ENCODE measurements at regions not wholly inside any gene's neighbourhood (a gene's known extent, or its start where the extent isn't known, plus 50 kb on each side); places are given as distances from the start of the nearest gene placed in this dataset.

DNA sequence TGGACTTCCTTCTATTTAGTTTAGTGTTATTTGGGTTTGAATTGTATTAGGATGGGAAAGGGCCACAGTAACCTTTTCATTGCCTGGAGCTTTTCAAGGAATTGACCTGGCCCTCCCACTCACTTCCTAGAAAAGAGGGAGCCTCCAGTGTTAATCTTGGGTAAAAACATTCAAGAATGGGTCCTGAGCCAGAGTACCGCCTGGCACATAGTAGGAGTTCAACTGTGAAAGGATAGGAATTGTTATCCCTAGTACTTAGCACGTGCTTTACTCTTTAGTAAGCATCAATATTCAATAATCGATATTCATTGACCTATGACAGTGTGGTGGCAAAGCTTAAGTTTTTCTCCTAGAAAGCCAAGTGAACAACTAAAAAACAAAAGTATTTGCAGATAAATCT is 179.9 kb downstream of the IRS1 start:
- no peak for DNase-seq

DNA sequence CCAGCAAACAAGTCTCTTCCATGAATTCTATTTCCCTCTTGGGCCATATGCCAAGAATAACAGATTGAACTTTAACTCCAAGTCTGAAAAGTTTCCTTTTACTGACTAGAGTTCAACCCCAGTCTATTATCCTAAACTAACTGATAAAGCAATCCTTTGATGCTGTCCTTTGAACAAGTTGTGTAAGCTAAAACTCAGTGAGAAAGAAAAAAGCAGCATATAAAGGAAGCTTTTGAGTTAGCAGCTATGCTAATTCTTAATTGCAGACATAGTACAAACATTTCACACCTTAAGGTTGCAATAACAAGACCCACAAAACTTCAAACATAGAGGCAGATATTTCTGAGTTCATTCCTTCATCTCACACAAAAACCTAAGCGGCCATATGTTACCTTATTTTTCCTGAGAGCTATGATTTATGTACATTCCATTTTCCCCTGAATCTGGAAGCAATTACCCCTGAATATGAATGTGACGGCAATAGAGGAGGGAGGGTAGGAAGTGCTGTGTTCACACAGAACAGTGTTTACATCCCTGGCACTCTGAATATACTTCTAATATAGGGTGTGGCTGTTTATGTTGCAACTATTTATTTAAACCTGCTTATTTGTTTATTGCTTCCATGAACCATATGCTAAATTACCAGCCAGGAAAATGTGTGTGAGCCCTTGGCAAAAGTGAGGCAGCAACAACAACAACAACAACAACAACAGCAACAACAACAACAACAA is 180.6 kb downstream of the IRS1 start:
- DNase-seq, result no peak

DNA sequence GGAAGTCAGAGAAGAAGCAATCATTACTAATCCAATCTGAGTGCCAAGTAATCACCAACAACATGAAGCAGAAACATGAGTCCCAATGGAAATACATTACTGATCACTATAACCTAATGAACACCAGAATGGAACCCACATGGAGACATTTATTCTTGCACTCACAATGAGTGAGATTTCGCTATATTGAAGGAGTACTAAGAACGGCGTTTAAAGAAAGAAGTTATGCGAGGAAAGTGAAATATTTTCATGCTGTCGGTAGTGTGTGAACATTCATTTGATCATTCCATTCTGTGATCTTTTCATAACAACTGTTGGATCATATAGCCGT is 181.1 kb downstream of the IRS1 start:
- DNase-seq, result no peak

DNA sequence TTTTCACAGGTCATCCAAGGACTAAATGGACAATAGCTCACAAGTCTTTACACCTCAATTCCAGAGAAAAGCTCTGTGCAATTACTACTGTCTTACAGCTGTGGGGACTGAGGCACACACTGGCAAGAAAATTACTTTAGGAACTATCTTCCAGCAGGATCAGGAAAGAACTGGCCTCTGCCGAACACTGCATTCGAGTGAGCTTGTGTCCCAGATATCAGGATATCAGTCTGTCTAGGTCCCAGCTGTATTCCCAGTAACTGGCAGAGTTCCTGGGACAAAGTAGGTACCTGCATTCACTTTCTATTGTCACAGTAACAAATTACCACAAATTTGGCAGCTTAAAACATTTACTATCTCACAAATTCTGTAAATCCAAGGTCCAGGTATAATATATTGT is 183.7 kb downstream of the IRS1 start:
- DNase-seq, result no peak

DNA sequence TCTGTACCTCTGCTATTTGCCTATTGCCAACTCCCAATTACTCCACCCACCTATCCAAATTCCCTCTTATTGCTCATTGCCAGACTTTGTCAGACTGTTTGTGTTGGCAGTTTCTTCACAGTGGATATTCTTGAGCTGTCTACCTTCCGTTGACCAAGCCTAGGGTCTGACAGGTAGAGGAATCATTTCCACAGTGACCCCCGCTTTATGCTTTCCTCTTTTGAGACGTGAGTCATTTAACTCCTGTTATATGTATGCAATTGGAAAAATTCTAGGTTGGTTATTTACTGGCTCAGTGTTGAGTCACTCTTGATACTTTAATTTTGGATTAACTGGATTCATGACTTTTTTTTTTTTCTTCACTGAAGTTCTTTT is 187.7 kb downstream of the IRS1 start:
- DNase-seq, result no peak

DNA sequence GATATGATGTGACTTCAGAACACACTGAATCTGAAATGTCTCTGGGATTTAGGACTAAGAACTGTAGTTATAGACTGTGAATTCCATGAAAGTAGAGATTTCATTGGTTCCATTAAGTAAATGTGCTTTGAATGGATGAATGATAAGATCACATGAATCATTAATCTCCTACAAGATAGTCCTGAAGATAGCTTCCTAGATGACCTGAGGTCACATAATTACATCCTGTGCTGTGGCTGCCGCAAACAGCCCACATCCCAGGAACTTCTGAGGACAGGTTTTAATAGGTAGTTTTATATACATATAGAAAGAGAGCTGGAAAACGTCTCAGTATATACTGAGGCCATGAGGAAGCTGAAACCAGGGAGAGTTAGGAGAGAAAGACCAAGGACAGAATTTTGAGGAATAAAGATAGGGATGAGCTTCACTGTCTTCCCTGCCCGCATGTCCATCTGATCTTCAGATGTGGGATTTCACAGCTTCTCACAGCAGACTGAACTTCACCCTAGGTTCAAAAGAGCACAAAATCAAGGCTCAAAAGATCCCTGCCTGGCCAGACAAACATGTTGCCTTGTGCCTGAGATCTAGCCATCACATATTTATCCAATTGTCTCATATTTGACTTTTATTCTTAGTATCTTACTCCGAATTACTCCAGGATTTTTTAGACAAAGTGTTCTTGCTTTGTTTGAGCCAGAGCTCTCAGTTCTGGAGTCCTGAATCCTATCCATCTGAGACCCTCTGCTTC is 188.2 kb downstream of the IRS1 start:
- no peak for DNase-seq

DNA sequence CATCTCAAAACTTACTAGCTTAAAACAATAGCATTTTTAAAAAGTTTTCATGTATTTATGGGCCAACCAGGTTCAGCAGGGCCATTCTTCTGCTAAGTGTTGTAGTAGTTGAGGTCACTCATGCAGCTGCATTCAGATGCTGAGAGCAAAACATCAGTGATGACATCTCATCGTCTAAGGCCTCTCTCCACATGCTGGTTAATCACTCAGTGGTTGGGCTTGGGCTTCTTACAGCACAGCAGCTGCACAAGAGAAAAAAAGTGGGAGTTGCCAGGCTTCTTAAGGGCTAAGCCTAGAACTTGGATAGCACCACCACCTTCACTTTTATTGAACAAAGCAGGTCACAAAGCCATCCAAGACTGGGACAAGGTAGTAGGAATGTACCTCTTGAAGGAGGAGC is 190.3 kb downstream of the IRS1 start:
- DNase-seq, result no peak

DNA sequence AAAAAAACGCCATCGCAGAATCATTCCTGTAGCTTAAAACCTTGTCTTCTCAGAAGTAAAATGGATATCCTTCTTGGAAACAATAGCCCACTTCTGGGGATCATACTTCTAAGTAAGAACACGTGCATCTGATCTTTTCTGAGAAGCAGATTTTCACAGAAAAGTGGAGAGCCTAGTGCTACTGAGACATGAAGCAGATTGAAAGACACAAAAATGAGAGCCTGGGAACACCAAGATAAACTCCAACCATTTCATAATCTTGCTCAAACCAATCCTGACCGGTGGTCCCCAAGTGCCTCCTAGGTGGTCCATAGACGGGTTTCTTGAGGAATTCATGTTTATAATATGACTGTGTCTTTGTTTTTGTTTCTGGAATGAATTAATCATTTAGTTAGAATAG is 191.2 kb downstream of the IRS1 start:
- no peak for DNase-seq

DNA sequence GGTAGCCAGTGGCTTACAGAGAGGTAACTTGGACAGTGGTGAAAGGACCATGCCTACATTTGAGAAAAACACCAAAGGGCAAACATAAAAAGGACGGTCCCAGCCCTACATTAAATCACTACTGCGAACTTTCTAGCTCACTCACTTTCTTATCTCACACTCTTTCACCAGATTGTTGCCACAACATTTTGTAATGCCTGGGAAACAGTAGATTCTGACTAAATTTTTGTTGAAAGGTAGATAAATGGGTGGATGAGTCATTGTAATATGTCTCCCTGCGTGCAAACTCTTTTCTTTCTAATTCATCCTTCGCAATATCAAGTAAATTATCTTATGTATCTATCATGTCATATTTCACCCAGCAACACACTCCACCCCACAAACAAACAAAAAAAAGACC is 192.2 kb downstream of the IRS1 start:
- DNase-seq, result no peak

DNA sequence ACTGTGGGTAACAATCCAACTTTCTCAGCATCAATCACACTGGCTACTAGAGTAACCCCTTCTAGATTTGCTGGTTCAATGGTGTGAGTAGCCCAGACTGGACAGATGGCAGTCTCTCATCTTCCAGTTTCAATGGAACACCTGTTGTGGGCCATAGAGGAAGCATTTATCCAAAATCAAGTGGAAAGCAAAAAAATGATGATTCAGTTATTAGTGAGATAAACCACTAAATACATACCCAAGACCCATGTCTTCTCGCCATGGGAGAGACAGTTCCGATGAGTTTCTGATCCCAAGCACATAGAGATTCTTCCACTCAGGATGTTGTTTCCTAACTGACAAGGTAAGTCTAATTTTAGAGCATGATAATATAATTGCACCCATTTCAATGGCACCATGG is 194.0 kb downstream of the IRS1 start:
- no peak for DNase-seq

DNA sequence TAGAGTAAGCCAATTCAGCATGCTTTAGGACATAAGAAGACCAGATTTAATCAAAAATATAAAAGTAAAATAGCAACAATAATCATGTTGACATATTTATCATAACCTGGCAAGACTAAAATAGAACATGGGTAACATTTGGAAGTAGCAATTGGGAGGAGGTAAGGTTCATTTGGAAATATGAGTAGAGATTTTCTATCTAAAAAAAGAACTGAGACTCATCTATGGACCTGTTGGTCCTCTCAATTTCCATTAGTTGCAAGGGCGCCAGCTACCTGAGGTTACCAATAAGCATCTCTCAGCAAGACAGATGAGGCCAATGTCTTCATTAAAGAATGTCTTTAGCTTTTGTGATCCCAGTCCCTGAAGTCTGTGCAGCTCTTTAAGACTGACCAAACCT is 196.0 kb downstream of the IRS1 start:
- DNase-seq, result no peak

DNA sequence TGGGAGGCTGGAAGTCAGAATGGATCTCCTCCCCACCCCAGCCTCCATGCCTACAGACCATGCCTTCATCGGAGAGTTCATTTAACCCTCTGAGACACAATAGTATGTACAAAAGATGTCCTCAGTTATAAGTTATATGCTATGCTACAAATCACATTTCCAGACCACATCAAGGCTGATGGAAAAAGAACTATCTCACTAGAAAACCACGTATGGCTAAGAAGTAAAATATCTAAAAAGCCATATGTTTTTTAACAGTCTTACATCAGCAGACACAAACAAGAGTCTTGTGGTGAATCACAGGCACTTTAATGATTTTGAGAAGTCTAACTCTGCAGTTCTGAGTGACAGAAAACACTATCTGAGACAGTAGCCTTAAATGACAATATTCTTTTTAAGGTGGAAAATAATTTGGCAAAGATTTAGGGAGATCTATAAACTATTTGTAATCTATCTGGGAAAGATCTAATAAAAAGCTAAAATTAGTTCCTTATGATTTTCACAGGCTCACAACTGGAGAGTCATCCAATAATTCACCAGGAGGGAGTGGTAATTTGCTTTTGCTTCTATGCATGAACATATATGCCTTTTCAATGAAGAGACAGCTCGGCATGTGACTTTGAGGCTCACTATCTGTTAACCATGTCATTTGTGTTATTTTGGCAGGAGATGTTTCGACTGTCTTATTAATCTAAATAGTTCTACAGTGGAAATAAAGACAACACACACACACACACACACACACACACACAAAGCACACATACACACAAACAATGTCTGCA is 197.5 kb downstream of the IRS1 start:
- no peak for DNase-seq

DNA sequence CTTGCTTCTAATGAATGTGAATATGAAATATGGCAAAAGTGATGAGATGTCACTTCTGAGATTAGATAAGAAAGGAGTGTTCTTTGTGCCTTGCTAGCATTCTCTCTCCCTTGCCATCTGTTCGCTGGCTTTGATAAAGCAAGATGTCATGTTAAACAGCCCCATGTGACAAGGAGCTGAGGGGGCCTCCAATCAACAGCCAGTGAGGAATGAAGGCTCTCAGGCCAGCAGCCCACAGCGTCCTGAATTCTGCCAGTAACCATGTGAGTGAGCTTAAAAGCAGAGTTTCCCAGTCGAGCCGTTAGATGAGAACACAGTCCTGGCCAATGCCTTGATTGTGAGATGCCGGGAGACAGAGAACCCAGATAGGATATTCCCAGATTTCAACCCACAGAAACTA is 198.8 kb downstream of the IRS1 start:
- DNase-seq, result no peak

DNA sequence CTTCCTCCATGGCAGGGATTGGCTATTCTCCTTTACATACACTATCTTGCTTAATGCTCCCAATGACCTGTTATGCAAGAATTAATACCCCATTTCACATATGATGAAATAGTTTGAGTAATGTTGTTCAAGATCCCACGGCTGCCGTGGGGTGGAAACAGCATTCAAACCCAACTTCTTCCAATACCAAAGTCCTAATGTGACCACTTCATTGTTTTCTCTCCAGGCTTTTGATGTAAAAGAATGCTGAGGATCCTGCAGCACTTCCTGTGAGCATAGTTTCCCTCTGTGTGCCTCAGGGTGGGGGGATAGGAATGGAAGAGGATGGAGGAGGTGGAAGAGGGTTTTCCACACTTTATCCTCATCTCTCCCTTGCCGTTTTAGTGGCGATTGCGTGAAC is 199.4 kb downstream of the IRS1 start:
- DNase-seq, result no peak

DNA sequence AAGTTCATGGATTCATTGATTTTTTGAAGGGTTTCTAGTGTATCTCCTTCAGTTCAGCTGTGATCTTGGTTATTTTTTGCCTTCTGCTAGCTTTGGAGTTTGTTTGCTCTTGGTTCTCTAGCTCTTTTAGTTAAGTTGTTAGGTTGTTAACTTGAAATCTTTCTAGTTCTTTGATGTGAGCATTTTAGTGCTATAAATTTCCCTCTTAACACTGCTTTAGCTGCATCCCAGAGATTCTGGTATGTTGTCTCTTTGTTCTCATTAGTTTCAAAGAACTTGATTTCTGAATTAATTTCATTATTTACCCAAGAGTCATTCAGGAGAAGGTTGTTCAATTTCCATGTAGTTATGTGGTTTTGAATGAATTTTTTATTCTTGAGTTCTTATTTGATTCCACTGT is 210.6 kb downstream of the IRS1 start:
- DNase-seq, result no peak

DNA sequence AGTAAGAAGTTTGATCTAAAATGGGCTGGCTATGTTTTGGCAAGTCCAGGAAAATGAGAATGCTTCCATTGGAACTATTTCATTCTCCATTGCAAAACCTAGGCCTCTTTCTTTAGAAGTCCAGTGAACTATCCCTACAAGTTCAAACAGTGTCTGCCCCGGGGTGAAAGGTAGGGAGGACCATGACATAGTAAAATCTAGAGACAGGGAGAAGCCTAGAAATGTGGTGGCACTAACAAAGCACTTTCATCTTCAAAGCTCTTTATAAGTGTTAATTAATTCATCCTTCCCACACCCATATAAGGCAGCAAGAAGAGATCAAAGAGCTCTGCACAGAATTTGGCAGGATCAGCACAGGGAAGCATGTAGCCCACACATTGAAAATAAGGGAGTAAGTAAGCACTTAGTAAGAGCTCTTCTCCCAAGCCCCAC is 214.5 kb downstream of the IRS1 start:
- DNase-seq, result no peak

DNA sequence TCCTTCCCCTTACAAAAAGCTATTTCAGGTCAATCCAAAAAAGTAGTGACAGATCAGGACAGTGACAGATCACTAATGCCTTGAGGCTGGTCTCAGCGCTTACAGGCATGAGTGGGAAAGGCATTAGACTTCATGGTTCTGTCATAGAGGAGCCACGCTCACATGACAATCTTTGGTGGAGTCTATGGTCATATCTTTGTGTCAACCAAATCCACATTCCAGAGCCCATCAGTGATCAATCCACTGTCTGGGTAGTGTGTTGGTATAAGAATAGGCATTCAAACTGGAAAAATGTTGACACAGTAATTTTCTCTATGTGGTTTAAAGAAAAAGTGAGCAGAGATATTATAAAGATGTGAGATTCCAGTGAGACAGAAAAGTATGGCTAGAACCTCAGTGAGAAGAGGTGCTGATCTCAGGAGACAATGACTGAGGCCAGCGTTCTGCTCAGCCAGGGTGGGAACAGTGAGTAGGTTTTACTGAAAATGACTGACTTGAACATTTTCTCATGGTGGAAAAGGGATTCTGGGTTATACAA is 215.0 kb downstream of the IRS1 start:
- no peak for DNase-seq

DNA sequence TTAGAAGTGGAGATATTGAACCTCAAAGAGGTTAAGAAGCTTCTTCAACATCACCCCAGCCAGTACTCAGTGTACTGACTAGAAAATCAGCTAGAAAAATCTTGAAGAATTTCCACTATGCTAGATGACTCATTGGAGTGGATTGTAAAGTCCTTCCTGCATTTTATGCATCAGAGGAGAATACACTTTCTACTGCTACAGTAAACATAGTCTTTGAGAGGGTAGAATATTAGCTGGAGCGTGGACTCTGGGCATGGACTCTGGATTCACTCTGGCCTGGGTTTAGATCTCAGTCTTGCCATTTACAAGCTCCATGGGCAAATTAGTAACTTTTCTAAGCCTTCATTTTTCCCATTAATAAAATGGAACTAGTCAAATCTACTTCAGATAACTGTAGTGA is 215.9 kb downstream of the IRS1 start:
- DNase-seq, result no peak

DNA sequence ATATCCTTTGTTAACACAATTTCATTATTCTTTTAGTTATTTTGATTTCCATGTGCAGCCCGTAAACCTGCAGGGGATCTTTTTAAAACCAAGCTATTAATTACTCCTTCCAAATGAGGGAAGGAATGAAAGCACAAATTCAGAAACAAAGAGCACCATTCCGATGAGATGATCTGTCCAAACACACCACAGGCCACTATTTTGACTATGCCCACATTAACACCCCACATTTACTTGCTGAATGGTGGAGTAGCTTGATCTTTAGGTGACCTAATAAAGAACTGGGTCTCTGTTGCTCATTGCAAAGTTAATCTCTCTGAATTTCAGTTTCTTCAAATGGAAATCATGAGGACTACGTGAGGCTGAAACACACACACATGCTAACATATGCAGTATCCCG is 218.0 kb downstream of the IRS1 start:
- no peak for DNase-seq

DNA sequence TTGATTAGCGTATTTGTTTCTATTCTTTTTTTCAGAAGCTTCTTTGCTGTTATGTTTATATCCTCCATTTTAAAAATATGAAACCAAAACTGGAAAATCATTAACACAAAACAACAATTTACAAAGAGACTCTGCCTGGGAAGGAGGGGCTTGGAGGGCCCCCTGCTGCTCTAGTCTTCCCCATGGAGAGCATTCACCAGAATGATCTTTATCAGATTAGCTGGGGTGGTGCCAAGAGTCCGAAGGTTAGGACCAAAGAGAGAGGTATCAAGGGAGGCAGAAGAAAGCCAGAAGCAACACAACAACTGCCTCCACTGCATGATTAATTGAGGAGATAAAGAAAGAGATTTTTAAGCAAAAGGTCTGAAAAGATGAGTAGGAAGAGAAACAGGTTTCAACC is 218.6 kb downstream of the IRS1 start:
- DNase-seq, result no peak

DNA sequence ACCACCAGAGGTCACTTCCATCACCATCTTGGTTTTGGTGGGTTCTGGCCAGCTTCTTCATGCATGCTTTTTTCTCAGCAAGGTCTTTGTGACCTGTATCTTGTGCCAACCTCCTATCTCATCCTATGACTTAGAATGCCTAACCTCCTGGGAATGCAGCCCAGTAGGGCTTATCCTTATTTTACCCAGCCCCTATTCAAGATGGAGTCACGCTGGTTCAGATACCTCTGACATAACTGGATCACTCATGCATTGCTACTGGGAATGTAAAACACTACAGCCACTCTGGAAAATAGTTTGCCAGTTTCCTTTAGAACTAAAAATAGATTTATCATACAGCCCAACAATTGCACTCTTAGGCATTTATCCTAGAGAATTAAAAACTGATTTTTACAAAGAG is 219.2 kb downstream of the IRS1 start:
- no peak for DNase-seq

DNA sequence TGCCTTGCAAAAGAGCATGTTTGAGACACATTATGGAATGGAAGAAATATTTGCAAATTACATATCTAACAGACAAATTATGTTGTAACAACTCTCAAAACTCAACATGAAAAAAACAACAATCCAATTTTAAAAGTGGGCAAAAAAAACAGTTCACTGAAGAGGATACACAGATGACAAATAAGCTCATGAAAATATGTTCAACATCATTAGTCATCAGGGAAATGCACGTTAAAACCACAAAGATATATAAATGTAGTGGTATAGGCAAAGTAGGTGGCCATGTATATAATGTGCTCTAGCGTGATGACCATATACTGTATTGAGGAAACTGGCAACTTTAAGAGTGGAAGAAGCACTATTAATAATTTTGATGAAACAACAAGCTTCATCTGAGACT is 220.1 kb downstream of the IRS1 start:
- DNase-seq, result no peak

DNA sequence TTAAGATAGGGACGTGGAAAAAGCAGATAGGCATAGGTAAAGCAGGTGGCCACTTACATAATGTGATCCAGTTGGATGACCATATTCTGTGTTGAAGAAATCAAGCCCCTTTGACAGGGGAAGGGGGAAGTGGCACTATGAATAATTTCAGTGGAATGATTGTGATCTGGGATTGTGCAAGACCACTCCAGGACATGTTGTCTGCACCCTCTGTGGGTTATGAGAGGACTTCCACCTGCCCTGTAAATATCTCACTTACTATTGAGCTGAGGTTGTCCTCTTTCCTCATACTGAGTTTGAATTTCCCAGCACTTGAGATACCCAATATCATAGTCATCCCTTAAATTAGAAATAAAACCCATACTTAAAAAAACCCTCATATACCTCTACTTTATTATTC is 220.7 kb downstream of the IRS1 start:
- no peak for DNase-seq

DNA sequence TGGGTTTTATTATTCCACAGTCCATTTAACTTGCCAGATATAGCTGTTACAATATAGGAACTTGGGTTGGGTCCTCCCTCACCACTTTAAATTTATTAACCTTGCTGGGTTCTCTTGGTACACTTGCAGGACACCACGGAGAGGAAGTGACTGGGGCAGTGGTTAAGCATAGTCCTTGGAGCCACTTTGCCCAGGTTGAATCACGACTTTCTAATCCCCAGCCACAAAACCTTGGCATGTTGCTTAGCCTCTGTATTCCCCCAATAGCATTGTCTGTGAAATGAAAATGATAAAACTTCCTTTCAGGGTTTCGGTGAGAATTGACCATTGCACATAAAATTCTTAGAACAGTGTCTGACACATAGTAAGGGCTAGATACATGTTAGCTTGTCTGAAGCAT is 221.2 kb downstream of the IRS1 start:
- DNase-seq, result no peak
